GM19025 (cell line): ENCODE measurements at regions not wholly inside any gene's neighbourhood (a gene's known extent, or its start where the extent isn't known, plus 50 kb on each side); places are given as distances from the start of the nearest gene placed in this dataset.
"Not testable (repeated sequence)": the region's sequence is repeated elsewhere in the genome, so short reads cannot be mapped to it uniquely, and the experiment has no call there.

Experiments
- ATAC-seq: cut with Tn5 transposase; IDR thresholded peaks from one replicate; pipeline ENCODE4 v1.9.1; 2021; ENCODE audit warnings: mild to moderate bottlenecking, low read depth, moderate library complexity; ENCODE audit not compliant: unreplicated experiment

GRCh38 chr13:44637581-44637980 lies 61.5 kb upstream of the TSC22D1 start:
- ATAC-seq: no peak

- ATAC-seq: no peak
Measured at GRCh38 chr13:44629465-44630183, 53.5 kb upstream of the TSC22D1 start.

- ATAC-seq: not testable (repeated sequence)
Measured at GRCh38 chr13:44628826-44629225, 52.7 kb upstream of the TSC22D1 start.

- no peak for ATAC-seq
Measured at GRCh38 chr13:44627441-44627840, 51.3 kb upstream of the TSC22D1 start.

GRCh38 chr13:44626176-44626575 lies 50.0 kb upstream of the TSC22D1 start:
- no peak for ATAC-seq
